Hematopoietic multipotent progenitor cell (in vitro differentiated cells): ENCODE measurements at regions not wholly inside any gene's neighbourhood (a gene's known extent, or its start where the extent isn't known, plus 50 kb on each side); places are given as distances from the start of the nearest gene placed in this dataset.
"Not testable (repeated sequence)": the region's sequence is repeated elsewhere in the genome, so short reads cannot be mapped to it uniquely, and the experiment has no call there.

Experiments
- DNase-seq, 3 donors: peaks; one replicate each; pipeline ENCODE4 v3.0.0-alpha.2; 2011 to 2015; ENCODE audit warnings: low read depth in 2 of 3, low spot score in 2 of 3

GRCh38 chr16:59944041-59944440 lies 1209.9 kb upstream of the GOT2 start:
- DNase-seq: not testable (repeated sequence)

GRCh38 chr16:59941594-59941993 lies 1207.5 kb upstream of the GOT2 start:
- no peak for DNase-seq

- no peak for DNase-seq
Observed at GRCh38 chr16:59920054-59920453, 1185.9 kb upstream of the GOT2 start.

GRCh38 chr16:59913666-59914065 lies 1179.5 kb upstream of the GOT2 start:
- DNase-seq: no peak

GRCh38 chr16:59909262-59909661 lies 1175.1 kb upstream of the GOT2 start:
- DNase-seq: no peak

- DNase-seq: no peak
Observed at GRCh38 chr16:59907611-59908010, 1173.5 kb upstream of the GOT2 start.

DNA sequence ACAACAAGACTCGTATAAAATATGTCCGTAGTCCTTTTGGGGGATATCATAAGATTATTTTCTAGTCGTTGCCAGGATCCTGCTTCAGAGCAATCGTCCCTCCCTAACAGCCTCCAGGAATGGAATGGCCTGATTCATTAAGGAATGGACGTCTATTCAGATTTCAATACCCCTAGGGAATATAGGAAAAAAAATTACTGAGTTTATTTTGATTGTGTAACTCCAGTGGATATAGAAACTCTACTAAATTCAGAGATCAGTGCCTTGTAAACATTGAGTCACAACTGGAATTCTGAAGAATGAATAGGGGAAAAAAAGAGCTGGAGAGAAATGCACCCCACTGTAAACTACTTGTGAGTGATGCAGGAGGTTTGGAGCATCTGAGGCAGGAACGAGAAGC lies 1171.5 kb upstream of the GOT2 start:
- DNase-seq: no peak

DNA sequence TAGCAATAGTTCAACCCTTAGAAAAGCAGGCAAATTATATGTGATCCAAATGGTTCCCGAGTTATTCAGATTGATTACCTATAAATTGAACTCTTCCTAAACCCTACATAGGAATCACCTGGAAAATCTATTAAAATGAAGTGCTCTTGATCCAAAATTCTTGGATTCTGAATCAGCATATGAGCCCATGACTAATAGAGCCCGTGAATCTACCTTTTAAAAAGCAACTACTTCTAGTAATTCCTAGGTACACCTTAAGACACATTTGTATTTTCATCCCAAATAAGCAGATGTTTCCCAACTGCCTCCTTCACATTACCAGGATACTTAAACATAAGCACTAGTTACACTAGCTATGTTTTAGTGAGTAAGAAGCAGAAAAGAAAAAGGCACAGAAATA lies 1171.0 kb upstream of the GOT2 start:
- no peak for DNase-seq

- DNase-seq: no peak
Observed at GRCh38 chr16:59899940-59900339, 1165.8 kb upstream of the GOT2 start.

GRCh38 chr16:59892376-59892775 lies 1158.3 kb upstream of the GOT2 start:
- DNase-seq: no peak

DNA sequence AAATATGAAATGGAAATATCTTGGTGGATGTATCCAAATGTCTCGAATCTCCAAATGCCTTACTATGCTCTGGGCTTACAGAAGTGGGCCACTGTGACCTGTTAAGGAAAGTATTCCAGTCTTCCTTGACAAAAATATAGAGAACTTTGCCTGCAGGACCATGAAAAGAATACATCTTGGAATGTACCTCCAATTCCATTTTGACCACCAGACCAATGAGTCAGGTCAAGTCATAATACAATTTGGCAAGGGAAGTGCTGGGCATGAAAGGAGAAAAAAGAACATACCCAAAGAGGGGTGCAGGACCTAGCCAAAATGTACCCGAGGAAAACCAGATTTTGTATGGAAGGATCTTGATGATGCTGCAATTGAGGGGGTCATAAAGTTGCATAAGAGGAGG lies 1153.7 kb upstream of the GOT2 start:
- no peak for DNase-seq

DNA sequence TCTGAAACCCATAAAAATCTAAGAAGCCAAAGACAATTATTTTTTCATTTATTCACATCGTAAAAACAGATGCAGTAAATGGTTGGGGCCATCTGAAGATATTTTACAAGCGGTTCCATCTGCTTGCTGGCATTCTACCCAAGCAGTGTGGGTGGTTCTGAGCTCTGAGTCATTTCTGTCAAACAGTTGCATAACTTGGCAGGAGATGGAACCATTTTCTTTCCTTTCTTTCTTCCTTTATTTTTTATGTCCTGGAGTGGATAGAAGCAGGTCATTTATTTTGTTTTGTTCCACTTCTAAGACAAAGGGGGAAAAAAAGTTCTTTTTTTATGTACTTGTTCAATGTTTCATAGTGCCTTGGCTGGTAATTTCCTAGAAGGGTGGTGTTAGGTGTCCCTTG lies 1151.9 kb upstream of the GOT2 start:
- no peak for DNase-seq

DNA sequence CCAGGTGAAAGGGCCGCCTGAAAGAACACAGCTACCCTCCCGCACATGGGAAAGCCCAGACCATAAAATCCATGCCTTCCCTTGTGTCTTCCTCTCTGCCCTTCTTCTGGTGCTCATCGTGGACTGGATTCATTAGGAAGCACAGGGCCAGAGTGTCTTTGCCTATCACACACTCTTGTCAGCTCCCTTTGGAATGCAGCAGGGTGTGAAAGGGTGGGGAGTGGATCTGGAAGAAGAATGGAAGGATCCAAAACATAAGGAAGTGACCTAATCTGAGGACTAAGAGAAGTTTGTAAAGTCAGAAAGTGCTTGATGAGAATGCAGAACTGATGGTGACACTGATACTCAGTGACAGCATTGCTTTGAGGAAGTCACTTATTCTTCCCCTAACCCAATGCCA lies 1147.3 kb upstream of the GOT2 start:
- DNase-seq: no peak

DNA sequence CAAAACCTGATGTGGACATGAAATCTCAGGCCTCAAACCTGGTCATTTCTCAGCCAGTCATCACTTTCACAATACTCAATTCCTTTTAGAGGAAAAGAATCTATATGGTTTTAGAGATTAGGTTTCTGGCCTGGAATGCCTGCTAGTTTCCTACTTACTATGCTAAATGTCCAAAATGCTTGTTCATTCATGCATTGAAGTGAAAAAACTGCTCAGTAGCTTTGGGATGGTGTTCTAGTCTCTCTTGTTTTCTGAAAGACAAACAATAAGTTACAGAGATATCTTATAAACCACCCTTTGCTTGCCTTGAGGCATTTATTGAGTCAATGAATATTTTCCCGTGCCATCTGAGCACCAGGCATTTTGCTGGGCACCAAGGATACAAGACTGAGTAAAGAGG lies 1146.5 kb upstream of the GOT2 start:
- no peak for DNase-seq

GRCh38 chr16:59878999-59879398 lies 1144.9 kb upstream of the GOT2 start:
- DNase-seq: no peak

DNA sequence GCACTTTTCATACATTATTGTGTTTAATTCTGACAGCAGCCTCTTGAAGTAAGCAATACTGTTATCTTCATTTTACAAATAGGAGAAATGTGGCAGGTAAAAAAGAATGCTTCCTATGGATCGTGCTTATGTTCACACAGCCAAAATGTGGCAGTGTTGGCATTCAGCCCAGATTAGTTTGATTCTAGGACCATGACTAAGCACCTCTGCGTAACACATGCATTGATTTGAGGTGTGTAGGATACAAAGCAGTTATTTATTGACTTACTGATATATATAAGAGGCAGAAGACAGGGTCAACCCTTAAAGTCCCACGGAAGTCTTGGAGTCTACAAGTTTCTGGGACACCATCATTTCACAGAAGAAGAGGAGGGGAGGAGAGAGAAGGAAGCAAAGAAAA lies 1144.4 kb upstream of the GOT2 start:
- peak in 1 of 3 donors; percentile 26 for DNase-seq

DNA sequence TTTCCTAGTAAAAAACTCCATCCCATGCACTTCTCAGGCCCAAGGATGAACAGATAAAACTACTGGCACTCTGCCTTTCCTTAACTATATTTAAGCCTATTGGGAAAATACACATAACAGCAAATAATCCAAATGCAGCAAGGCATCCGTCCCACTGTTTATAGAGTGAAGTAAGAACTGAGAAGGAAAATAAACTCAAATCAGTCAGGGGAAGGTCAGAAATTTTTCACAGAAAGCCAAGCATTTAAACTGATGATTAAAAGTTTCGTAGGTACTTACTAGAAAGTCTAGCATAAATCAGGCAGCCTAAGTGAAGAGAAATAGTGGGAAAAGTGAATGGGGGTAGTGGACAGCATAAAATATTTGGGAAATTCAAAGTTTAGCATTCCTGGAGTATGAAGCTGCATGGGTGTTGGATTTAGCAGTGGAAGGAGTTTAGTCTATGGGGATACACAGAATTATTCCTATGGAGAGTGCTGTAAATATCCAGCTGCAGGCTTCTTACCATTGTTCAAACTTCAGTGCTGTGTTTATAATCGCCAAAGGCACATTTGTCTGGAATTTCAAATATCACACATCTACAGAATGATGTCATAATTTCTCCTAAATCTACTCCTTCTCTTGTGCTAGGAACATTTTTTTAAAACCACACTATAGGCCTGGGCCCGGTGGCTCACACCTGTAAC lies 1131.0 kb upstream of the GOT2 start:
- DNase-seq: no peak

DNA sequence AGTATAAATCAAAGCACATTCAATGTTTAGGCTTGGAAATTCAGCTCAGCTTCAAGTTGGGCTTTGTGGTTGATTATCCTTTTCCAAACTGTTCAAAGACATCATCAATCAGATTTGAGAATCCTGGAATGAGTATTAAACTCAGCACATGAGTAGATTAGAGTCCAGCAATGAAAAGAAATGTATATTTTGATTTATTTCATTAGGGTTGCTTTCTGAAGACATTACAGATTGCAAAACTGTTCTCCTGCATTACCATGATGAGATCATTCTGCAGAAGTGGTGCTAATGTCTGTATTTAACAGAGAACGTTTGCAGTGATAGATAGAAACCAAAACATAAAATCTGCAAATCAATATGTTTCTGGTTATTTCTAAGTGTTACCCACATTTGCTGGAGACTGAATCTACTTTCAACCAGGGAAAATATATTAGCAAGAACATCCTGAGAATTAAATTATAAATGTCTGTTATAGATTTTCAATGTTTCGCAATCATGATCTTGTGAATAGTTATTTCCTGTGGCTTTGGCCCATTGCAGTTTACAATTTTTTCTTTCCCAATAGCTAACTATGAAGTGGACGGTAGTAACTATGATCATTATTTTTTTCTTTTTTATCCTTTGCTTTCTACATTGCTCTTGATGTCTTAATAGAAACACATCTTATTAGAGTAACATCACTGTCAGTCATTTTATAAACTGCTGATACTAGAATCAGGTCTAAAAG lies 1125.7 kb upstream of the GOT2 start:
- no peak for DNase-seq

DNA sequence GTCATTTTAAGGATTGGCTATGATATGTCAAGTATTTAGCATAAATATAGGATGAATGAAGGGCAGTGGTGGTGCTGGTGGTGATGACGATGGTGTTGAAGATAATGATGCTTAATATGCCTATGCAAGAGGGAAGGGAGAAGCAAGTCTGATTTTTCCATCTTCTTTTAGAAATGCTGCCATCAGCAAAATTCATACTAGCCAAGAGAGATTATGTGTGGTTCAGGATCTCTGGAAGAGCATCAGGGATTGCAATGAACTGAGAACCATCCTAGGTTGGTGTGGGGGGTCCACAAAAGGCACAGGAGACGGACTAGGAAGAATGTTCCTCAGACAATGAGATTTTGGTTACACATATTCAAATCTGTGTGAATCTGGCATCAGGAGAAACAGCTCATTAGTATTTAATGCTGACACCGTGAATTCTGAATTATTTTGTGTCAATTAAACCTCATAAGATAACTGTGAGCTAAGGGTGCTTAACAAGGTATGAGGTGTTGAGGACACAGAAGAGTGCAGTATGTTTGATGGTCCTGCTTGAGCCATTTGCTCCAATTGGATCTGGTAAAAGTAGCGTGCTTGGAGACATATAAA lies 1120.8 kb upstream of the GOT2 start:
- DNase-seq: no peak

GRCh38 chr16:59849716-59850115 lies 1115.6 kb upstream of the GOT2 start:
- no peak for DNase-seq

- no peak for DNase-seq
Observed at GRCh38 chr16:59848296-59848695, 1114.2 kb upstream of the GOT2 start.

- DNase-seq: no peak
Observed at GRCh38 chr16:59840169-59840568, 1106.1 kb upstream of the GOT2 start.
